ENCODE measurements at regions not wholly inside any gene's neighbourhood (a gene's known extent, or its start where the extent isn't known, plus 50 kb on each side); places are given as distances from the start of the nearest gene placed in this dataset.

GRCh38 chr13:90287521-90287920, 1060.0 kb upstream of the MIR17HG start:
- Histone ChIP-seq H3K27me3 (no peaks in the 10 kb centered on the region), H3K4me3 (no peak overlapping the region), H3K4me1 (no peaks in the 10 kb centered on the region), H3K9me3 (no peaks in the 10 kb centered on the region), H3K36me3 (no peaks in the 10 kb centered on the region), H3K27ac (no peak overlapping the region)
- 83 to 95% methylated on average over 2 of the region's 8 CpGs for WGBS, 2 donors (ENCODE audit: low coverage in 1 of 2)
- no peak for ATAC-seq
- TF ChIP-seq POLR2A (IDR thresholded peaks at IDR 0.05) = no peak
- no peak for TF ChIP-seq CTCF (IDR thresholded peaks at IDR 0.05)
- TF ChIP-seq POLR2AphosphoS5 (IDR thresholded peaks at IDR 0.05) = no peak
- no peak for TF ChIP-seq EP300 (IDR thresholded peaks at IDR 0.05)

- TF ChIP-seq POLR2AphosphoS5 (IDR thresholded peaks at IDR 0.05) = no peak
- TF ChIP-seq CTCF (IDR thresholded peaks at IDR 0.05) = no peak
- TF ChIP-seq POLR2A (IDR thresholded peaks at IDR 0.05) = no peak
- TF ChIP-seq EP300 (IDR thresholded peaks at IDR 0.05) = no peak
- H3K27me3 ChIP-seq = no peaks in the 10 kb centered on the region
- no peaks in the 10 kb centered on the region for H3K36me3 ChIP-seq
- H3K9me3 ChIP-seq = no peaks in the 10 kb centered on the region
- ATAC-seq = no peak
- H3K4me1 ChIP-seq = no peaks in the 10 kb centered on the region
- WGBS, 2 donors (ENCODE audit: low coverage in 1 of 2) = 84 to 89% methylated on average over 6 to 7 of the region's 7 CpGs
- H3K27ac ChIP-seq = no peak overlapping the region
- no peak overlapping the region for H3K4me3 ChIP-seq
Measured at GRCh38 chr13:90293793-90294361, 1053.6 kb upstream of the MIR17HG start.

GRCh38 chr13:90299238-90299637, 1048.2 kb upstream of the MIR17HG start:
- no peak overlapping the region for H3K27ac ChIP-seq
- WGBS, 2 donors (ENCODE audit: low coverage in 1 of 2) = 90 to 100% methylated on average over 2 to 5 of the region's 5 CpGs
- no peaks in the 10 kb centered on the region for H3K36me3 ChIP-seq
- ATAC-seq = no peak
- H3K4me3 ChIP-seq = no peak overlapping the region
- TF ChIP-seq POLR2AphosphoS5 (IDR thresholded peaks at IDR 0.05) = no peak
- TF ChIP-seq CTCF (IDR thresholded peaks at IDR 0.05) = no peak
- TF ChIP-seq POLR2A (IDR thresholded peaks at IDR 0.05) = no peak
- TF ChIP-seq EP300 (IDR thresholded peaks at IDR 0.05) = no peak
- no peaks in the 10 kb centered on the region for H3K9me3 ChIP-seq
- H3K27me3 ChIP-seq = no peaks in the 10 kb centered on the region
- no peaks in the 10 kb centered on the region for H3K4me1 ChIP-seq

- no peak for ATAC-seq
- no peak for TF ChIP-seq EP300 (IDR thresholded peaks at IDR 0.05)
- TF ChIP-seq CTCF (IDR thresholded peaks at IDR 0.05) = no peak
- 92 to 94% methylated on average over 2 of the region's 2 CpGs for WGBS, 2 donors (ENCODE audit: low coverage in 1 of 2)
Measured at GRCh38 chr13:90300015-90300414, 1047.5 kb upstream of the MIR17HG start.

GRCh38 chr13:90302107-90302506, 1045.4 kb upstream of the MIR17HG start:
- Histone ChIP-seq H3K36me3 (no peaks in the 10 kb centered on the region), H3K9me3 (no peaks in the 10 kb centered on the region), H3K27me3 (no peaks in the 10 kb centered on the region), H3K4me3 (no peak overlapping the region), H3K27ac (no peak overlapping the region), H3K4me1 (no peaks in the 10 kb centered on the region)
- TF ChIP-seq EP300 (IDR thresholded peaks at IDR 0.05) (no peak), CTCF (IDR thresholded peaks at IDR 0.05) (no peak), POLR2AphosphoS5 (IDR thresholded peaks at IDR 0.05) (no peak), POLR2A (IDR thresholded peaks at IDR 0.05) (no peak)
- 35 to 88% methylated on average over 1 of the region's 1 CpG for WGBS, 2 donors (ENCODE audit: low coverage in 1 of 2)
- no peak for ATAC-seq

More at GRCh38 chr13:90300015-90300414, 1047.5 kb upstream of the MIR17HG start:
- Histone ChIP-seq H3K9me3 (no peaks in the 10 kb centered on the region), H3K4me3 (no peak overlapping the region), H3K4me1 (no peaks in the 10 kb centered on the region), H3K36me3 (no peaks in the 10 kb centered on the region), H3K27ac (no peak overlapping the region), H3K27me3 (no peaks in the 10 kb centered on the region)

All from gastroesophageal sphincter (tissue), 4 donors.